IMR-90 (cell line): ENCODE measurements at regions not wholly inside any gene's neighbourhood (a gene's known extent, or its start where the extent isn't known, plus 50 kb on each side); places are given as distances from the start of the nearest gene placed in this dataset.

ENCODE experiments used
- ATAC-seq: fragments of 200-7000 bp; cut with Tn5 transposase; 2 replicates; pipeline ENCODE4 v1.9.1; 2020; ENCODE audit warnings: low read depth, mild to moderate bottlenecking, moderate library complexity
- BruUV-seq: library from RNA; stranded (reverse); fragments of 400-500 nt; replicated peaks from 2 replicates; lab custom pipeline; 2021; lab: Mats Ljungman, UMichigan
- CTCF ChIA-PET: fragments of 300-600 bp; formaldehyde crosslinking; extraction: SDS; loops from one replicate; lab custom pipeline; 2021; ENCODE audit warnings: antibody characterized with exemption; lab: Yijun Ruan, JAX
- POLR2A ChIA-PET: fragments of 300-600 bp; sonication (Branson Sonifier 250); formaldehyde crosslinking; loops from one replicate; lab custom pipeline; 2022; ENCODE audit warnings: antibody characterized with exemption; ENCODE audit not compliant: unreplicated experiment; lab: Charles Lee
- DNase-seq: peaks from one replicate; pipeline ENCODE4 v3.0.0; 2013
- H2AFZ ChIP-seq: replicated peaks from 2 replicates; pipeline ENCODE3; 2013; ENCODE audit warnings: low read length, mild to moderate bottlenecking; ENCODE audit not compliant: poor library complexity
- H2AK5ac ChIP-seq: 2 replicates; pipeline ENCODE4 v1.6.1; 2013; ENCODE audit warnings: low read depth, low read length, inconsistent platforms
- H2AK9ac ChIP-seq: replicated peaks from 2 replicates; pipeline ENCODE3; 2013; ENCODE audit warnings: mild to moderate bottlenecking, low read depth, low read length, moderate library complexity; ENCODE audit not compliant: poor library complexity
- H2BK120ac ChIP-seq: 2 replicates; pipeline ENCODE4 v1.6.1; 2013; ENCODE audit warnings: low read depth, low read length, inconsistent platforms
- H2BK15ac ChIP-seq: 3 replicates; pipeline ENCODE4 v1.6.1; 2013; ENCODE audit warnings: low read depth, low read length, inconsistent platforms
- H2BK20ac ChIP-seq: 2 replicates; pipeline ENCODE4 v1.6.1; 2013; ENCODE audit warnings: low read depth, mild to moderate bottlenecking, inconsistent platforms, low read length, moderate library complexity
- H2BK5ac ChIP-seq: 2 replicates; pipeline ENCODE4 v1.6.1; 2013; ENCODE audit warnings: mild to moderate bottlenecking, low read depth, low read length, inconsistent platforms; ENCODE audit not compliant: poor library complexity, severe bottlenecking
- H3K14ac ChIP-seq: replicated peaks from 2 replicates; pipeline ENCODE4 v1.6.1; 2013; ENCODE audit warnings: low read depth, low read length, inconsistent platforms
- H3K18ac ChIP-seq: 2 replicates; pipeline ENCODE4 v1.6.1; 2013; ENCODE audit warnings: low read depth, low read length, control low read depth
- H3K23ac ChIP-seq: 2 replicates; pipeline ENCODE4 v1.6.1; 2013; ENCODE audit warnings: low read depth, low read length, inconsistent platforms
- H3K27ac ChIP-seq: 2 replicates; pipeline ENCODE4 v1.5.1; 2013; ENCODE audit warnings: mild to moderate bottlenecking, control low read depth, low read length; ENCODE audit not compliant: insufficient read depth
- H3K27me3 ChIP-seq: 2 replicates; pipeline ENCODE4 v1.6.1; 2013; ENCODE audit warnings: low read length; ENCODE audit not compliant: control insufficient read depth, insufficient read depth
- H3K36me3 ChIP-seq: 2 replicates; pipeline ENCODE4 v1.6.1; 2013; ENCODE audit warnings: low read length, mixed read lengths; ENCODE audit not compliant: control insufficient read depth, insufficient read depth
- H3K4ac ChIP-seq: 2 replicates; pipeline ENCODE4 v1.6.1; 2013; ENCODE audit warnings: low read depth, low read length, inconsistent platforms
- H3K4me1 ChIP-seq: 2 replicates; pipeline ENCODE4 v1.6.1; 2013; ENCODE audit warnings: low read length, mixed read lengths; ENCODE audit not compliant: control insufficient read depth, insufficient read depth
- H3K4me2 ChIP-seq: 2 replicates; pipeline ENCODE4 v1.6.1; 2013; ENCODE audit warnings: low read depth, mild to moderate bottlenecking, control low read depth, low read length, moderate library complexity
- H3K4me3 ChIP-seq: 2 replicates; pipeline ENCODE4 v1.5.1; 2013; ENCODE audit warnings: low read depth, mild to moderate bottlenecking, control low read depth, low read length, moderate library complexity; ENCODE audit not compliant: insufficient read depth
- H3K56ac ChIP-seq: 2 replicates; pipeline ENCODE4 v1.6.1; 2013; ENCODE audit warnings: low read length, inconsistent platforms; ENCODE audit not compliant: insufficient read depth; ENCODE audit errors: extremely low read depth
- H3K79me1 ChIP-seq, 2 experiments: 2 replicates each; pipeline ENCODE4 v1.6.1; 2013; ENCODE audit warnings: low read length in 2 of 2, inconsistent platforms in 1 of 2, low read depth in 1 of 2
- H3K9ac ChIP-seq: 2 replicates; pipeline ENCODE4 v1.6.1; 2013; ENCODE audit warnings: low read depth, low read length, control low read depth
- H3K9me1 ChIP-seq: 2 replicates; pipeline ENCODE4 v1.6.1; 2013; ENCODE audit warnings: low read length, inconsistent platforms; ENCODE audit not compliant: insufficient read depth
- H3K9me3 ChIP-seq: 2 replicates; pipeline ENCODE4 v1.6.1; 2013; ENCODE audit warnings: low read length; ENCODE audit not compliant: control insufficient read depth, insufficient read depth
- H4K20me1 ChIP-seq: 2 replicates; pipeline ENCODE4 v1.6.1; 2013; ENCODE audit warnings: low read length, inconsistent platforms; ENCODE audit not compliant: insufficient read depth
- H4K5ac ChIP-seq: 2 replicates; pipeline ENCODE4 v1.6.1; 2013; ENCODE audit warnings: mild to moderate bottlenecking, low read depth, low read length, control low read depth
- H4K8ac ChIP-seq, 2 experiments: 2 replicates each; pipeline ENCODE4 v1.6.1; 2013; ENCODE audit warnings: low read depth in 2 of 2, low read length in 2 of 2, control low read depth in 1 of 2, inconsistent platforms in 1 of 2
- H4K91ac ChIP-seq: 2 replicates; pipeline ENCODE4 v1.6.1; 2013; ENCODE audit warnings: low read depth, low read length, inconsistent platforms; ENCODE audit not compliant: insufficient read depth
- BHLHE40 ChIP-seq: fragments of 150-350 bp; IDR thresholded peaks from 2 replicates; pipeline ENCODE4 v1.6.1; 2016; ENCODE audit warnings: mild to moderate bottlenecking, low read depth, low read length
- CEBPB ChIP-seq: IDR thresholded peaks from 2 replicates; pipeline ENCODE4 v1.6.1; 2012; ENCODE audit warnings: low read depth, low read length, improper control_type of control experiment
- CHD1 ChIP-seq: IDR thresholded peaks from 2 replicates; pipeline ENCODE4 v1.6.1; 2012; ENCODE audit warnings: low read depth, low read length, improper control_type of control experiment
- ELK1 ChIP-seq: fragments of 150-350 bp; IDR thresholded peaks from 2 replicates; pipeline ENCODE4 v1.6.1; 2016; ENCODE audit warnings: low read depth, mild to moderate bottlenecking, low read length, moderate library complexity, borderline replicate concordance
- FOS ChIP-seq: fragments of 150-350 bp; IDR thresholded peaks from 2 replicates; pipeline ENCODE4 v1.6.1; 2016; ENCODE audit warnings: low read depth, low read length
- MAFK ChIP-seq: IDR thresholded peaks from 2 replicates; pipeline ENCODE4 v1.6.1; 2012; ENCODE audit warnings: low read depth, low read length, improper control_type of control experiment
- MAZ ChIP-seq: IDR thresholded peaks from 2 replicates; pipeline ENCODE4 v1.6.1; 2012; ENCODE audit warnings: low read depth, mild to moderate bottlenecking, low read length, improper control_type of control experiment, moderate library complexity, borderline replicate concordance
- MXI1 ChIP-seq: IDR thresholded peaks from 2 replicates; pipeline ENCODE4 v1.6.1; 2012; ENCODE audit warnings: low read depth, mild to moderate bottlenecking, low read length, moderate library complexity, borderline replicate concordance
- NFE2L2 ChIP-seq: fragments of 150-350 bp; IDR thresholded peaks from 2 replicates; pipeline ENCODE4 v1.6.1; 2016; ENCODE audit warnings: low read depth, mild to moderate bottlenecking, low read length
- POLR2A ChIP-seq: IDR thresholded peaks from 2 replicates; pipeline ENCODE4 v1.6.1; 2012; ENCODE audit warnings: mild to moderate bottlenecking, low read depth, low read length
- RCOR1 ChIP-seq: IDR thresholded peaks from 2 replicates; pipeline ENCODE4 v1.6.1; 2012; ENCODE audit warnings: mild to moderate bottlenecking, low read length, improper control_type of control experiment; ENCODE audit not compliant: insufficient replicate concordance
- RFX5 ChIP-seq: IDR thresholded peaks from 2 replicates; pipeline ENCODE4 v1.8.0; 2012; ENCODE audit warnings: low read depth, mild to moderate bottlenecking, low read length, moderate library complexity
- WGBS, 2 experiments: methylation state at CpG; one replicate each; pipeline versions ENCODE4 v1.1.5 to v1.1.7; 2013; ENCODE audit warnings: missing lambda C conversion rate in 2 of 2; ENCODE audit not compliant: insufficient read length in 1 of 2; ENCODE audit errors: extremely low coverage in 2 of 2; 5-methylcytosine and 5-hydroxymethylcytosine counted together
- dilution Hi-C: fragments of 300-500 bp; cut with HindIII; formaldehyde crosslinking; loops from one replicate; pipeline ENCODE4 v1.14.3; 2018; ENCODE audit warnings: low sequenced_read_pairs; ENCODE audit not compliant: unreplicated experiment
- in situ Hi-C: fragments of 300-500 bp; cut with MboI; formaldehyde crosslinking; loops from 3 replicates; pipeline ENCODE4 v1.14.3; 2019; ENCODE audit warnings: low sequenced_read_pairs, inconsistent platforms, mixed read lengths
- intact Hi-C: fragments of 100-400 bp; cut with micrococcal nuclease; formaldehyde crosslinking; loops from 2 replicates; pipeline ENCODE4 v1.10.0; 2022

- H2AK5ac ChIP-seq: no peak overlapping the region
- H3K4me2 ChIP-seq: no peak overlapping the region
- whole genome bisulfite sequencing, 2 experiments: no CpG with 5 or more reads among the region's 1 CpG
- no peaks in the 10 kb centered on the region for H4K20me1 ChIP-seq
- H3K18ac ChIP-seq: no peak overlapping the region
- H3K23ac ChIP-seq: no peak overlapping the region
- no peak overlapping the region for H4K8ac ChIP-seq
- no peak overlapping the region for H2BK15ac ChIP-seq
- no peak overlapping the region for H3K4ac ChIP-seq
- no peak overlapping the region for H4K5ac ChIP-seq
- TF ChIP-seq MAZ (no peak), MAFK (no peak), MXI1 (no peak), CEBPB (no peak), RCOR1 (no peak), BHLHE40 (no peak), RFX5 (no peak), NFE2L2 (no peak), CHD1 (no peak), FOS (no peak), ELK1 (no peak), POLR2A (no peak)
- intact Hi-C loops (loop anchor here (10.0 kb wide), 1 partner anchor 340 kb away; no protein-coding TSS in a partner anchor), in situ Hi-C loops (no loop called here), dilution Hi-C loops (no loop called here)
- H2BK120ac ChIP-seq: no peak overlapping the region
- H3K9ac ChIP-seq: no peak overlapping the region
- no peaks in the 10 kb centered on the region for H3K79me1 ChIP-seq
- peaks cover 13% of the 10 kb centered on the region for H3K27me3 ChIP-seq
- no peak overlapping the region for H2BK20ac ChIP-seq
- no peaks in the 10 kb centered on the region for H3K9me3 ChIP-seq
- no peaks in the 10 kb centered on the region for H3K36me3 ChIP-seq
- ChIA-PET POLR2A (no interaction called here), CTCF (no interaction called here)
- no peak overlapping the region for H2BK5ac ChIP-seq
- H4K91ac ChIP-seq: no peak overlapping the region
- no peak overlapping the region for H3K56ac ChIP-seq
- no peak overlapping the region for H2AK9ac ChIP-seq
- H3K9me1 ChIP-seq: no peaks in the 10 kb centered on the region
- ATAC-seq (no peak), DNase-seq (no peak)
- no peak overlapping the region for H3K14ac ChIP-seq
- H3K4me3 ChIP-seq: no peak overlapping the region
- H2AFZ ChIP-seq: no peak overlapping the region
- BruUV-seq: no TSS peak
- no peaks in the 10 kb centered on the region for H3K4me1 ChIP-seq
- no peak overlapping the region for H3K27ac ChIP-seq
Measured at GRCh38 chr22:27344546-27344945, 457.0 kb downstream of the MN1 start.
